Transverse colon (tissue), 3 donors: ENCODE measurements at regions not wholly inside any gene's neighbourhood (a gene's known extent, or its start where the extent isn't known, plus 50 kb on each side); places are given as distances from the start of the nearest gene placed in this dataset.

ENCODE experiments used
- EP300 ChIP-seq: sonication (generic); formaldehyde crosslinking; IDR thresholded peaks from one replicate; pipeline ENCODE4 v1.6.1; 2017; ENCODE audit warnings: antibody characterized with exemption, low read depth
- TF ChIP-seq, protein P1 (sequence below), 5 experiments: fragments of 200-600 bp in 3 of 5; fragments of 450-650 bp in 2 of 5; sonication (generic) in 3 of 5; IDR thresholded peaks; 1 replicate in 2 of 5; 2 replicates in 3 of 5; pipeline ENCODE4 v1.5.1; 2016 to 2017; ENCODE audit warnings: antibody characterized with exemption in 5 of 5, inconsistent platforms in 3 of 5, mild to moderate bottlenecking in 2 of 5, moderate library complexity in 1 of 5

DNA sequence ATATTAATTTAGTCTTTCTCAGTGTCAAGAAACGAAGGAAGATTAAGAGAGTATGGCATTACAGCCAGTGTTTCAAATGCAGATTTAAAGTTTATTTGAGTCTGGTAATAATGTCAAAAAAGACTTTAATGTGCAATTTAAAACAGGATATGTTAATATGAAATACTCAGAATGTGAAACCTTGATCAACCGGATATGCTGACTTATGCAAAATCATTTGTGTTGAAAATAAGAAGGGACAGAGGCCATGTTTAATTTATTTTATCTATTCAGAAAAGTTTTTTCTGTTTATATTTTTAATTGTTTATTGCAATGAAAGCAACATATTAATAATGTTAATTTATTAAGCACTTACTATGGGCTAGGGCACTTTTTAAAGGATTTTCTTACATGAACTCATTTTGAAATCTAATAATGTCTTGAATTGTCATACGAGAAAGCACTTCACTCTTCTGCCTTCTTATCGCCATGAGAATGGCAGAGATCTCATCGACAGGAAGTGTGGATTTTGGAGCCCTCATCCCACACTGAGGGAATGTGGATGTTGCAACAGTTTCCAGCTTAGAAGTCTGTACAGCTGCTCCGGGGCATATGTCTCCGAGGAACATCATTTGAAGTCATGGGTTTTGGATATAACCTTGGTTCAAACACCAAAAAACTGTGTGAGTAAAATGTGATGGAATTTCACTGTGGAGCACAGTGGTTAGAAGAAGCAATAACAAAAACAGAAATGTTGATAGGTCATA lies 1410.4 kb downstream of the EPHA7 start:
- no peak for TF ChIP-seq EP300
- TF ChIP-seq, protein P1, sequence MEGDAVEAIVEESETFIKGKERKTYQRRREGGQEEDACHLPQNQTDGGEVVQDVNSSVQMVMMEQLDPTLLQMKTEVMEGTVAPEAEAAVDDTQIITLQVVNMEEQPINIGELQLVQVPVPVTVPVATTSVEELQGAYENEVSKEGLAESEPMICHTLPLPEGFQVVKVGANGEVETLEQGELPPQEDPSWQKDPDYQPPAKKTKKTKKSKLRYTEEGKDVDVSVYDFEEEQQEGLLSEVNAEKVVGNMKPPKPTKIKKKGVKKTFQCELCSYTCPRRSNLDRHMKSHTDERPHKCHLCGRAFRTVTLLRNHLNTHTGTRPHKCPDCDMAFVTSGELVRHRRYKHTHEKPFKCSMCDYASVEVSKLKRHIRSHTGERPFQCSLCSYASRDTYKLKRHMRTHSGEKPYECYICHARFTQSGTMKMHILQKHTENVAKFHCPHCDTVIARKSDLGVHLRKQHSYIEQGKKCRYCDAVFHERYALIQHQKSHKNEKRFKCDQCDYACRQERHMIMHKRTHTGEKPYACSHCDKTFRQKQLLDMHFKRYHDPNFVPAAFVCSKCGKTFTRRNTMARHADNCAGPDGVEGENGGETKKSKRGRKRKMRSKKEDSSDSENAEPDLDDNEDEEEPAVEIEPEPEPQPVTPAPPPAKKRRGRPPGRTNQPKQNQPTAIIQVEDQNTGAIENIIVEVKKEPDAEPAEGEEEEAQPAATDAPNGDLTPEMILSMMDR (IDR thresholded peaks at IDR 0.05), result no peak
